Left renal cortex interstitium (tissue), 4 donors: ENCODE measurements at regions not wholly inside any gene's neighbourhood (a gene's known extent, or its start where the extent isn't known, plus 50 kb on each side); places are given as distances from the start of the nearest gene placed in this dataset.

Experiments used
- DNase-seq, 4 donors: peaks; one replicate each; pipeline ENCODE4 v3.0.0-alpha.2; 2013; ENCODE audit warnings: low read depth in 4 of 4, low spot score in 2 of 4, missing footprints in 1 of 4

DNA sequence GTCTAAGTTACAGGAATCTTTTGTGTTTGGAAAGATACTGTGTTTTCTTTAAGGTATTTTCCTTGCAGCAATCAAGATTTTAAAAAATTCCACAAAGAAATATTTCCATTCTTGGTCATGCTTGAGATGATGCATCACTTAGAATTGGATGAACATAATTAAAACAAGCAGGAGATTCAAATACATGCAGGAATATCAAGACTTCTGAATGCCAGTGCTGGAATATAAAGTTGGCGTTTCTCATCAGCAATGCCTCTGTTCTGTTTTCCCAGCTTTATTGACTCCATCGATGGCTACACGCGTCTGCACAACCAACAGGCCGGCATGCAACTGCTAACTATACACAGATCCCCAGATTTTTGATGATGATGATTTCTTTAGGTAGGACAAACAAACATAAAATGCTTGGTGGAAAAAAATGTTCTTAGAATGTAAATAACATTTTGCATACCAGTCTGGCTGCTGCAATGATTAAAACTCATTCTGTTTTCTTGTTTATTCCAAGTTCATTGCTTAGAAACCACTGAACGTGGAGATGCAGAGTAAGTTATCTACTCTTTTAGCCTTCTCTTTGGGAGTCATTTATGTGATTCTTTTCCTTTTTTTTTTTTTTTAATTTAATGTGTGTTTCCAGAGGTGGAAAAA, 91.3 kb upstream of the FAM171A1 start:
- DNase-seq, result no peak

DNA sequence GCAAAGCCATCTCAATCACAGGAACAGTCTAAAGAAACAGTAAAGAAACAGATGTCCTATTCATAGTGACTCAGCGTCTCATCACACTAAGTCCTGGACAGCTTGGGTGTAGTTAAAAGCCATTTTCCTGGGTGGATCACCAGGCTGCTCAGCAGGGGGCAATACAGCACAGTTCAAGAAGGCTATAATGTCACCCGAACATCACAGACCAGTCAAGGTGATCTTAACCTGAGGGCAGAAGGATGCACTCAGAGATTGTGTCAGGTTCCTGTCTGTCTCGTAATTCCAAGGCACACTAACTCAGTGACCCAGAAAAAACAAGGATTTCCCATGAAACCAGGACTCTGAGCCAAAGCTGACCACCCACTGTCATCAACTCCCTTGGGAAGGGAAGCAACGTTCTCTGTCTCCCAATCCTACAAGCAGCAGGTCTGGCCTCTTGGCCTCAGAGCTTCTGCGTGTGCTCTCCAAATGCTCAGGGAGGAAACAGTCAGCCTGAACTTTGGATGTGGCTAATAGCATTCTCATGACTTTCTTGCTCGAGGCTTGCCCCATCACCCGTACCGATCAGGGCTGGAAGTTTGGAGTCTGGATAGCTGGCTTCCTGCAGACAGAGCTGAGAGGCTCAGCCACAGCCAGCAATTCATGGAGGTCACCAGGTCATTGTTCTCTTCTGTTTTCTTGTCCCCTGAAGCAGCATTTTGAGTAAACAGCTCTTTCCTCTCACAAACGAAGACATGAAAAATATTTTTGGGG, 90.4 kb upstream of the FAM171A1 start:
- no peak for DNase-seq

DNA sequence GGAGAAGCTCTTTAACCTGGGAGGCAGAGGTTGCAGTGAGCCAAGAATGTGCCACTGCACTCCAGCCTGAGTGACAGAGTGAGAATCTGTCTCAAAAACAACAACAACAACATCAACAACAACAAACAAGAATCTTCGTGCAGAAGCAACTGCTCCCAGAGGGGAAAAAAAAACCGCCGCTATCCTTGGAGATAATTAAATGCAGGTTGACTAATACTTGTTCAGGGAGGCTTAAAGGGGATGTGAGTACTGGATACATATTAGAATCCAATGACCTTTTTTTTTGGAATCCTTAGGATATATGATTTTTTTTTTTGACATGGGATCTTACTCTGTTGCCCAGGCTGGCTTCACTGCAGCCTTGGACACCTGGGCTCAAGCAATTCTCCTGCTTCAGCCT, 89.6 kb upstream of the FAM171A1 start:
- DNase-seq, result no peak

DNA sequence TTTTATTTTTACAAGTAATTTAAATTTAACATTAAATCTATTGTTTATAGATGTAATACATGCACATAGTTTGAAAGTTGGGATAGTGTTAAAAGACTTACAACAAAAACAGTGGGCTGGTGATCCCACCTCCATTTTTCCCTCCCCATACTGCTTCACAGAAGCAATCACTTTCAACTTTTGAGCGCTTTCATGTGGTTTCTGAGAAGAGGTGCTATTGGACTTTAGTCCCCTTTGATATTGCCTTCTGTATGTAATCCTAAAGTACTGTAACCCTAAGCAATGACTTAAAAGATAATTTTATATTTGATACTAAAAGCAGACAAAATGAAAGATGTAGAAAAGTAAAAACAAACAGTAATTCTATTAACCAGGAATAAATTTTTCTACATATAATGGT, 88.1 kb upstream of the FAM171A1 start:
- no peak for DNase-seq

DNA sequence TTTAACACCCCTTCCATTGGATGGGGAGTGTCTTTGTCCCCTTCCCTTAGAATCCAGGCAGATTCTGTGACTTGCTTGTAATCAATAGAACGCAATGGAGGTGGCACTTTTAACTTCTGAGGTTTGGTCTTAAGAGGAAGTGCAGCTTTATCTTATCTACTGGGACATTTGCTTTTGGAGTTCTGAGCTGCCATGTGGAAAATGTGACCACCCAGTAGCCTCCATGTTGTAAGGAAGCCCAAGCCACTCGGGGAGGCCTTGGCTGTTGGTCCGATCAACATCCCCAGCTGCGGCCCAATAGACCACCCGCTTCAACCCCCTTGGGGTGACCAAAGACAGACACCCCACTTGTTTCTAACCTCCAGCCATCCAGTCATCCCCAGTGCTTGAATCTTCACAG, 86.3 kb upstream of the FAM171A1 start:
- no peak for DNase-seq

DNA sequence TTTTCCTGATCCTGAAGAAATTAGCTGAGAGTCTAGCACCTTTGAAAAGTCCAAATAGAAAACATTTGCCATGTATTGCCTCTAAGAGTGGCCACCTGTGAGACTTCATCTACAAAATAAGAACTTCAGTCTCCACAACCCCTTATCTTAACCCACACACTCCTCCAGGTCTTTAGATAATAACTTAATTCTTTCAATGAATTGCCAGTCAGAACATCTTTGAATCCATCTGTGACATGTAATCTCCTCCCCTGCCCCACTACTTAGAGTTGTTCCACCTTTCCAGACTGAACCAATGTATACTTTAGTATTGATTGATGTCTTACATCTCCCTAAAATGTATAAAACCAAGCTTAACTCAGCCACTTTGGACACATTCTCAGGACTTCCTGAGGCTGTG, 84.4 kb upstream of the FAM171A1 start:
- no peak for DNase-seq

DNA sequence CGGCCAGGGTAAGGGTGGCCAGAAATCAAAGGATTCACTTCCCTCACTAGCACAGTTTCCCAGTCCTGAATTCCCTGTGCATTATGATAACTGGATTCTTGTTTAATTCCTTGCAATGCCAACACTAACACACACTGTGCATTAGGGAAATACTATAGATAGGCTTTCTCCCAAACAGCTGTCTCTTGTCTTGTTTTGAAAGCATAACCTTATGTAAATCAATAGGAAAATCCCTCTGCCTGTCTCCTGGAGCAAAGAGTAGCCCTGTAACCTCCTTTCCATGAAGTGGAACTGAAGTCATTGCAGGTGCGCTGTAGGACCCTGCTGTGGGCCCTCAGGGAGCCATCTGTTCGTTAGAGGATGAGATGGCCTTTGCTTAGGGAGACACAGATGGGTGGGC, 82.8 kb upstream of the FAM171A1 start:
- DNase-seq, result no peak

DNA sequence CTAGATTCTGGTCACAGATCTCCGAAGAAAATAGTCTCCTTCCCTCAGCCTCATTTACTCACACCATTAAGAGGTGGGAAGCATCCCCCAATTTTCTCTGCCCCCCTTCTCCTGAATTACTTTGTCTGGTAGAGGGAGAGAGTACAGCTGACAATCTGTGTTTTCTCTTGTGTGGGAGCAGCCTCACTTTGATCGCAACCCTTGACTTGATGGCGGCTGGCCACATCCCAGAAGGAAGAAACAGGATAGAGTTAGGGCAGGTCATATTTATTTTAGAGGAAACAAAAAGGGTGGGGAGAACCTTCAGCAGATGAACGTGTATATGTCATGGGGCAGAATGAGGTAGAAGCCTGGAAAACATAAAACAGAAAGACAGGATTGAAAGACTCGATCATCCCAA, 82.4 kb upstream of the FAM171A1 start:
- no peak for DNase-seq

DNA sequence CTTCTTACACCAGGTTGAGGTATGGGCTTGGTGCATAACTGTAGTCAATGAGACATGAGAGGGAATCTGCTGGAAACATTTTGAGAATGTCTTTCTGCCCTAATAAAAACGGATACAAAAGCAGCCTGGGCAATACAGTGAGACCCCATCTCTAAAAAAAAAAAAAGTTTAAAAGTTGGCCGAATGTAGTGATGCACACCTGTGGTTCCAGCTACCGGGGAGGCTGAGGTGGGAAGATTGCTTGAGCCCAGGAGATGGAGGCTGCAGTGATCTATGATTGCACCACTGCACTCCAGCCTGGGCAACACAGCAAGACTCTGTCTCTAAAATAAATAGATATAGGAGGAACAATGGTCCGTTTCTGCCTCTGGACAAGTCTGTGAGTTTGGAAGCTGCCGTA, 81.5 kb upstream of the FAM171A1 start:
- DNase-seq, result no peak

DNA sequence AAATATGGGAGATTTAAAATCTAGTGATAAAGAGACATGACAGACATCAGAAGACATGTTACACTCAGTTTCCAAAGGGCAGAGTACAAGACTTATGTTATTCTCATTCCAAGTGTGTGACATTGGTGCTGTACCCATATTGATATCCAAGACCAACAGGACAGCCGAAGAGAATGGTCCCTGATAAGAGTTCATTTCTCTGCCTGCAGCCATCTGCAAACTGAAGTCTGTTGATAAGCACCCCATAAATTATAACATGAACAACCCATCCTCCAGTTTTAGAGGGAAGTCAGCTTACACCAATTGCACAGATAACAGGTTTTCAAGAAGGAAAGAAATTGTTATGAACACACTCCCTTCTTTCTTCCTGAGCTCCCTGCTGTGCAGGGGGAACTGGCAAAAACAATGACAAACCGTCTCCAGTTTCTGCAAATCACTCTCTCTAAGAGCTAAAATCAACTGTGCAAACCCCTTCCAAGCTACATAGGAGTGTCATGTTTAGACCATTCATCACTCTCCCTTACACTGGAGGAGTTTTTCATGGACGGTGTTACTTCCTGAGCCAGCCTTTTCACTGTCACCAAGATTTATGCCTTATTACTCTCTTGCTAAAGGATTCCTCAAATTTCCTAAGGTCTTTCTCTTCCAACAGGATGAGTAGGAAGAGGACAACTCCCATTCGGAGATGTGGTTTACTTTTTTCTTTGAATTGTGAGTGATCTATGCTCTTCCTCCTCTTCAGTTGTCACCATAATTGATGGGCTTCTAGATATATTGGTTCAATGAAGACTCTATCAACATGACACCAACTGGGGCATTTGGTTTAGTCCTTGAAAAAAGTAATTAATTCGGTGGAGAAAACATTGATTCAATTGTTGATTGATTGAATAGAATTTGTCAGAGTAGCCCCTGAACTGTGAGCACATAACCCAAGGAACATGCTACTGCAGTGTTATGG, 80.3 kb upstream of the FAM171A1 start:
- DNase-seq, result no peak

DNA sequence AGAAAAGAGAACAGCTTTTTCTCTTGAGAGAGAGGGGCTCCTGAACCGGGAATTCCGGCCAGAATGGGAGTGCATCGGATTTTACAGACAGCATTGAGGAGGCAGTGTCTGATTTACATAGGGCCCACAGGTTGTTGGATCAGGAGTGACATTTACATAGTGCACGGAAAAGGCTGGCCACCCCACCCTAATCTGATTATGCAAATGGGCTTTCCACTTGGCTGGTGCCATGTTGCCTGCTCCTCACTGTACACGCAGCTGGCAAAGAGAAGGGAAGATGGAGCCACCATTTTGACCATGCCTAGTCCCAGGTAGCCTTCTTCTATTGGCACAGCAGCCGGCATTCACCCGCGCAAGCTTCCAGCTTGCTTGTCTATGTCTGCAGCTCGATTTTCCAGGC, 77.5 kb upstream of the FAM171A1 start:
- DNase-seq, result no peak

DNA sequence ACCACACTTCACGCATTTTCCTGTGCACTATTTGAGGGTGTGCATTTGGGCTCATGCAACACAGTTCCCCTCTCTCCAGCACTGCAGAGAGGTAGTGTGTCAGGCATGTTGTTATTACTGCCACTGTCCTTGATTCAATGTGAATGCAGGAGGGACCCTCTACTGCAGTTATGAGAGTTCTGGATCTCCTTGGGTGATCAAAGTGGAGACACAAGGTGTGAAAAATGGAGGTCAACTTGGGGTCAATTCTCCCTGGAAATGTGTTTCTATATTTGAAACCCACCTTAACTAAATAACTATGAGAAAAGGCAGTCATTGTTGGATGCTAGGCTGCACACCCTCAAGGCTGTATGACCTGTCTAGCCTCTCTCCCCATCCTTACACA, 73.9 kb upstream of the FAM171A1 start:
- DNase-seq, result no peak

DNA sequence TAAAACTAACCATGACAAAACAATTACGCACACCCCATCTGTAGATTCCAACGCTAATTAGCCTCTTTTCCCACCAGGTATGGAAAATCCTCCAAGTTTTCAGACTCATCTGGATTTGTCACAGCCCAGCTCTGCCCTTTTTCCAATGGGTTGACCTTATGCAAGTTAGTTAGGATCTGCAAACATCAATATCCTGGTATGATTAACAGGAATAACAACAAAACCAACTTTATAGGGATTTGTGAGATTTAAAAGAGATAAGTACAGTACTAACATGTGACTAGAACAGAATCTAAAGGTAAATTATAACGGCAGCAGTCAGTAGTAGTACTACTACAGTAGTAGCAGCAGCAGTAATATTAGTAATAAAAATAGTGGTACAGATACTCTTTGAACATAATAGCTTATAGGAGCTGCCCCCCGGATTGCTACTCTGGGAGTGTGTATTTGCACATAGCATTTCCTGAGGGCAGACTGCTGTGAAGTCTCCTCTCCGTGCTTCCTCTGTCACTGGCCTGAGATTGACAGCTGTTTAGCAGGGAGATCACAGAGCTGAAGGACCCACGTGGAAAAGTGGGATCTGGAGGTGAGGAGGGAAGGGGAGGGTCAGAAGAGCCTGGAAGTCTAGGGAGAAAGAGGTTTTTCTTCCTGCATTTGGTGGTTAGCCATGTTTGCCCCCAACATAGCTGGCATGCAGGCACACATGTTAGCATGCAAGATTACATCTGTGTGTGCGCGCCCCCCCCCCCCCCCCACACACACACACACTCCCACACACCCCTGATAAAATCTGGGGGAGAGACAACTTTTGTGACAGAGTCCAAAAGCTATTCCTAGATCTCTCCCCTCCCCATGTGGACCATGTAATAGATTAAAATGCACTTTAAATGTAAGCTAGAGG, 73.3 kb upstream of the FAM171A1 start:
- no peak for DNase-seq

DNA sequence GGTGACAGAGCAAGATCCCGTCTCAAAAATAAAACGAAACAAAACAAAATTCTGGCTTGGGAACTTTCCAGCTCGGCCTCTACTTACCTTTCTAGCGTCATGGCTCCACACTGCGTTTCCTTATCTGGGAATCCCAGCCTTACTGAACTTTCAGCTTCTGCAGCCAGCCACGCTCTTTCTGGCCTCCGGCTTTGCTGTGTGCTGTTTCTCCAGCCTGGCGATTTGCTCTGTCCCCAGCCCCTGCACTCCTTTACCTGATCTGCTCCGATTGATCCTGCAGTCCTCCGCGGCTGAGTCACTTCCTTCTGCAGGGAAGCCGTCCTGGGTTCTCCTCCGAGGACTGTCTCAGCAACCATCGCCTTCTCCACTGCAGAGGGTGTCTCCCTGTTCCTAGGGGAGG, 71.0 kb upstream of the FAM171A1 start:
- DNase-seq, result no peak

DNA sequence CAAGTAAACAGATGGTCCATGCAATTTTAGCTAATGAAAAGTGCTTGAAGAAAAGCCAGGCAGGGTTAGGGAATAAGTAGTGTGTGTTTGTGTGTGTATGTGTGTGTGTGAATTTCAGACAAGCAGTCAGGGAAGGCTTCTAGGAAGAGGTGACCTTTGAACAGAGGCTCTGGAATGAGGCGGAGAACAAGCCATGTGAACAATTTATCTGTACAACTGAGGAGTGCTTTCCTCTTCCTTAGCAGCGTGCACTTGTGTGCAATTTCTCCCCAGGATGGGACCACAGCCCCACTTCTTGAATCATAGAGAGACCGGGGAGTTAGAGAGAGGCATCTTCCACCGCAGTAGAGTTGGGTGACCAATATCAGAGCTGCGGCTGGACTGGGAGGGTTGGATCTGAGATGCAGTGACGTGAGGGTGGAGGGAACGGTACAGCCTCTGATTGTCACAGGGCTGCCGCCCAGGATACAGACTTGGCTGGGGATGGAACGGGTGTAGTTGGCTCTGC, 69.2 kb upstream of the FAM171A1 start:
- DNase-seq, result no peak

DNA sequence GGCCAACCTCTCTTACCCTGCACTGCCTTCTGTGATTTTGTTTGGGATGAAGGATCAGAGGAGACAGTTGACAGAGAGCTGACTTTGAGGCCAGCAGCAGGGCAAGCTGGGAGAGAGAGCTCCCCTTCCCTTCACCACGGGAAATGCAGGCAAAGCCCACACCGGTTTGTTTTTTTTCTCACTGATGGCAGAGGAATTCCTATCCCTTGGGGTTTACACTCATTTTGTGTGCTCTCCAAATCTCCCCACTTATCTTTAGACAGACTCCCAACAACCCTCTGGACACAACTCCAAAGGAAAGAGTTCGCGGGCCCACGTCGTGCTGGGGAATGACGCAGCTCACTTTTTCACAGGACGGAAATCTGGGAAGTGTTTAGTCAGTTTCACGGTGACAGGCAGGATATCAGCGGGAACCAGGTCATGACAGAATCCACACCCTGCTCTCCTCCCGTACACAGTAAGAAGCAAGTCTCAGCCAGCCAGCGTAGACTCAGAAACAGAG, 68.3 kb upstream of the FAM171A1 start:
- DNase-seq, result no peak

DNA sequence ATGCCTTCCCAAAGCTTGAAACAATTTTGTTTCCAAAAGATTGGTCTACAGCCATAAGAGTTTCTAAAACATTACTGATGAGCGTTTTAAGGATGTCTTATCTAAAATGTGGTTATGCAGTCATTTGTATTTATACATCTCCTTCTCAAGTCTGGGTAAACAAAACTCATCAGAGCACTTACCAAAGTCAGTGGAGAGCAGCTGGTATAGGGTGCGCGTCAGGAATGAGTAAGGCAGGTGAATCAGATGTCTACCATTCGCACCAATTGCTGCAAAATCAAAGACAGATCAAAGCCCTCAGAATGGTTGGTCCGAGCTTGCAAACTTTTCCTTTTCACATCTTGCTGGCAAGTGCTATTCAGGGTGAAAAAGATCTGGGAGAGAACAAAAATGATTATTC, 65.6 kb upstream of the FAM171A1 start:
- DNase-seq, result no peak

DNA sequence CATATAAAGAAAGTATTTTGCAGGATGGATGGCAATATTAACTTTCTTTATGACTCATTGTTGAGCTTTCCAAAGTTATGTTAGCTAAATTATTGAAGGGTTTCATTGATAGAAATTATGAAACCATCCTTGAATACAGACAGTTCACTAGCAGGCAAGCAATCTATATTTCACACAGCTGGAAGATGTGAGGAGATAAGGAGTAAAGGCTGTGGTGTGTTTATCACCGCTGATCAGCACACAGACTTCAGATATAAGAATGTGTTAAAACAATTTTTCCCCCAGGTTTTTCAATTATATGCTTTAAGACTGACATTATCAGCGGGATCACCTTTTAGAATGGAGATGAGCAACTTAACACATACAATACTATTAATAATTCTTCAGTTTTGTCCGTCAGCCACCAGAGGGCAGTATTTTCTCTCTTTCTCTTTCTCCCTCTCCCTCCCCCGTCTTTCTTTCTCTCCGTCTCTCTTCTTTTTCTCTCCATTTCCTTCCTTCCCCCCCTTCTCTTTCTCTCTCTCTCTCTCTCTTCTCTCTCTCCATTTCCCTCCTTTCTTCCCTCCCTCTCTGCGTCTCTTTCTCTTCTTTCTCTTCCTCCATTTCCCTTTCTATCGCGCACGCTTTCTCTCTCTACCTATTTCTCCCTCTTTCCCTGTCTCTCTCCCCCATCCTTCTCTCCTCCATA, 62.9 kb upstream of the FAM171A1 start:
- peak in 1 of 4 donors; percentile 66 for DNase-seq

DNA sequence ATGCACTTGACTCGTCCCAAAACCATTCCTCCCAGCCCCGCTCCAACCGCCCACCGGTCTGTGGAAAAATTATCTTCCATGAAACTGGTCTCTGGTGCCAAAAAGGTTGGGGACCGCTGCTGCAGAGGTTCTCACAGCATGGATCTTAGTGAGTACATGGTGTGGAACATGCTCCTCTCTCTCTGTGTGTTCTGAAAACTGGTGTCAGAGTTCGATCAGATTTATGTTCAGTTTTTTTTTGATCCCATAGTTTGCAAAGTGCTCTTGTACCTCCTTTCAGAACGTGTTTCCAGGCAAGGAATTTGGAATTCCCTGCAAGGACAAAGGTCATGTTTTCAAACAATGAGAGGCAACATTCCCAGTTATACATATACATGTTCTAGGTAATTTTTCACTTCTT, 61.2 kb upstream of the FAM171A1 start:
- DNase-seq, result no peak
